Retinal pigment epithelial cell (primary cell): ENCODE measurements at regions not wholly inside any gene's neighbourhood (a gene's known extent, or its start where the extent isn't known, plus 50 kb on each side); places are given as distances from the start of the nearest gene placed in this dataset.

Experiments used
- DNase-seq: peaks from one replicate; pipeline ENCODE4 v3.0.0-alpha.2; 2010; ENCODE audit warnings: low read depth
- H3K4me3 ChIP-seq: 2 replicates; pipeline ENCODE4 v1.5.1; 2011; ENCODE audit warnings: mild to moderate bottlenecking, low read length, control low read depth, moderate library complexity
- CTCF ChIP-seq: conservative IDR thresholded peaks from 2 replicates; pipeline ENCODE4 v1.5.1; 2011; ENCODE audit warnings: low read depth, low read length, control low read depth, inconsistent platforms

GRCh38 chr2:240269886-240270285, 129.4 kb upstream of the OTOS start:
- H3K4me3 ChIP-seq, result no peak overlapping the region
- no peak for TF ChIP-seq CTCF
- DNase-seq, result no peak

GRCh38 chr2:240271716-240272341, 131.4 kb upstream of the OTOS start:
- no peak overlapping the region for H3K4me3 ChIP-seq
- no peak for TF ChIP-seq CTCF
- DNase-seq, result no peak

GRCh38 chr2:240275386-240275785, 134.9 kb upstream of the OTOS start:
- no peak overlapping the region for H3K4me3 ChIP-seq
- no peak for DNase-seq
- no peak for TF ChIP-seq CTCF

- no peak for DNase-seq
- no peak for TF ChIP-seq CTCF
- no peak overlapping the region for H3K4me3 ChIP-seq
These were observed 136.8 kb upstream of the OTOS start for GRCh38 chr2:240277073-240277806.

GRCh38 chr2:240277807-240278522, 137.5 kb upstream of the OTOS start:
- no peak for TF ChIP-seq CTCF
- no peak overlapping the region for H3K4me3 ChIP-seq
- no peak for DNase-seq

- no peak for DNase-seq
- no peak for TF ChIP-seq CTCF
- no peak overlapping the region for H3K4me3 ChIP-seq
These were observed 138.2 kb upstream of the OTOS start for GRCh38 chr2:240278661-240279060.
